RPMI7951 (cell line): ENCODE measurements at regions not wholly inside any gene's neighbourhood (a gene's known extent, or its start where the extent isn't known, plus 50 kb on each side); places are given as distances from the start of the nearest gene placed in this dataset.

Source experiments
- DNase-seq: peaks from one replicate; pipeline ENCODE4 v3.0.0-alpha.2; 2012; ENCODE audit warnings: low read depth

- no peak for DNase-seq
Observed at GRCh38 chr3:141814375-141814774, 51.2 kb downstream of the GRK7 start.

GRCh38 chr3:141815667-141816066 lies 52.5 kb downstream of the GRK7 start:
- DNase-seq: no peak

DNA sequence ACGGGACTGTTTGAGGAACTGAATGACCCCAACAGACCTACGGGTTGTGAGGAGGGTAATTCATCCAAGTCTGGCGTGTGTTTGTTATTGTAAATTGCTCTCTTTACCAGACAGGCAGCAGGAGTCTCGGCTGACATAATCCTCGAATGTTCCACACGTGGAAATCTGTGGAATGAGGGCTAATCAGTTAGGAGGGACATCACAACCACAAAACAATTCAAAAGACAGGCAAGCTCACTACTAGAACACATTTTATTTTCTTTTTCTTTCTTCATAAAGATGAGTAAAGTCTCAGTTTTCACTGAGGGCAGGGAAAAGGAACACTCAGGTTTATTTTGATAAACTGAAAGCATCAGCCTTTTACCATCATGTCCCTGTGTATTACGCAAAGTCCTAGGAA lies 53.8 kb downstream of the GRK7 start:
- DNase-seq: no peak

GRCh38 chr3:141825216-141826011 lies 51.0 kb upstream of the ATP1B3 start:
- DNase-seq: peak; percentile 58
